Heart left ventricle (tissue), 13 donors: ENCODE measurements at regions not wholly inside any gene's neighbourhood (a gene's known extent, or its start where the extent isn't known, plus 50 kb on each side); places are given as distances from the start of the nearest gene placed in this dataset.

Experiments
- POLR2A ChIP-seq, 2 donors: fragments of 450-650 bp; IDR thresholded peaks; one replicate each; pipeline ENCODE4 v1.6.1; 2017; ENCODE audit warnings: antibody characterized with exemption in 2 of 2, mild to moderate bottlenecking in 2 of 2, moderate library complexity in 2 of 2
- TF ChIP-seq, protein P1 (sequence below), 12 donors: fragments of 200-600 bp; sonication (generic) in 4 of 12; IDR thresholded peaks; one replicate each; pipeline versions ENCODE4 v1.5.0 to v1.8.0; 2018 to 2022; ENCODE audit warnings: antibody characterized with exemption in 12 of 12, mild to moderate bottlenecking in 5 of 12
- donor health status: ischemic (EF 13 %, LVEDD 7.1; RV severe dilation, severe dysfunction).
- donor health status: DM: no; HTN: yes; CAD: no.
- donor health status: DM: no; HTN: no; CAD: no.
- donor health status: ischemic (EF 25% LVEDD 6.9; RV normal size, moderate dysfunction).
- donor health status: ischemic (EF 25% LVEDD 5.7; RV mildly dilated, moderate dysfunction).
- donor health status: ischemic (EF 35%, LVEDD 5.7; RV mildly dilated, moderate dysfunction).
- donor health status: nonischemic (EF 11% LVEDD 7.7; RV severe dilation, severe dysfunction).
- donor health status: DM: yes; HTN: yes; CAD: no.
- donor health status: PGD.
- donor health status: ischemic (EF 29% LVEDD 5.4; RV normal size, mild dysfunction).
- donor health status: nonischemic (EF 23%, LVEDD 6.1; RV moderate dilation, normal function).

DNA sequence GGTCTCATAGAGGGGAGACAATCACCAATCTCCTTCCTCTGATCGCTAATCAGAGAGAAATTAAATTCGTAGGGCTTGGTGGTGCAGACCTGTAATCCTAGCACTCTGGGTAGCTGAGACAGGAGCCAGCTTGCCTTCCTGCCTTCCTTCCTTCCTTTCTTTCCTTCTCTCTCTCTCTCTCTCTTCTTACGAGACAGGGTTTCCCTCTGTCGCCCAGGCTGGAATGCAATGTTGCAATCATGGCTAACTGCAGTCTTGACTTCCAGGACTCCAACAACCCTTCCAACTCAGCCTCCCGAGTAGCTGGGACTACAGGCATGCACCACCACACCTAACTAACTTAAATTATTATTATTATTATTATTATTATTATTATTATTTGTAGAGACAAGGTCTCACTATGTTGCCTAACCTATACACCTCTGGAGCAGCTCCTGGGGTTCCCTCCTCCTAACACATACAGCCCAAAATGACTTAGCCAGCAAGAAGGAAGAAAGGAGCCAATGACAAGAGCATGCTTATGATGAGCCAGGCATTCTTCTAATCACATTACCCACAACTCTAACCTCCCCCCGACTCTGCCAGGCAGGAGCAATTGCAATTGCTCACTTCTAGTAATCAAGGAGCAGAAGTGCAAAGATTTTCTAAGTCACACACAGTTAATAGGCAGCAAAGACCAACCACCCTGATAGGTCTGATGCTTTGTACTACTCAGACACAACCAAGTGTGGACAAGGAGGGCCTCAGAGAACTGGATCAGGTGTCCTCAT is 105.4 kb upstream of the F3 start:
- TF ChIP-seq, protein P1, sequence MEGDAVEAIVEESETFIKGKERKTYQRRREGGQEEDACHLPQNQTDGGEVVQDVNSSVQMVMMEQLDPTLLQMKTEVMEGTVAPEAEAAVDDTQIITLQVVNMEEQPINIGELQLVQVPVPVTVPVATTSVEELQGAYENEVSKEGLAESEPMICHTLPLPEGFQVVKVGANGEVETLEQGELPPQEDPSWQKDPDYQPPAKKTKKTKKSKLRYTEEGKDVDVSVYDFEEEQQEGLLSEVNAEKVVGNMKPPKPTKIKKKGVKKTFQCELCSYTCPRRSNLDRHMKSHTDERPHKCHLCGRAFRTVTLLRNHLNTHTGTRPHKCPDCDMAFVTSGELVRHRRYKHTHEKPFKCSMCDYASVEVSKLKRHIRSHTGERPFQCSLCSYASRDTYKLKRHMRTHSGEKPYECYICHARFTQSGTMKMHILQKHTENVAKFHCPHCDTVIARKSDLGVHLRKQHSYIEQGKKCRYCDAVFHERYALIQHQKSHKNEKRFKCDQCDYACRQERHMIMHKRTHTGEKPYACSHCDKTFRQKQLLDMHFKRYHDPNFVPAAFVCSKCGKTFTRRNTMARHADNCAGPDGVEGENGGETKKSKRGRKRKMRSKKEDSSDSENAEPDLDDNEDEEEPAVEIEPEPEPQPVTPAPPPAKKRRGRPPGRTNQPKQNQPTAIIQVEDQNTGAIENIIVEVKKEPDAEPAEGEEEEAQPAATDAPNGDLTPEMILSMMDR (IDR thresholded peaks at IDR 0.05) = no peak
- TF ChIP-seq POLR2A (IDR thresholded peaks at IDR 0.05) = no peak
